ENCODE measurements at regions not wholly inside any gene's neighbourhood (a gene's known extent, or its start where the extent isn't known, plus 50 kb on each side); places are given as distances from the start of the nearest gene placed in this dataset.

- TF ChIP-seq STAT6 (CRISPR knock-in tag; IDR thresholded peaks at IDR 0.05; ENCODE audit: borderline replicate concordance) (no peak), ZNF253 (CRISPR knock-in tag; IDR thresholded peaks at IDR 0.05; ENCODE audit: borderline replicate concordance) (no peak), MLXIP (CRISPR knock-in tag; IDR thresholded peaks at IDR 0.05; ENCODE audit: borderline replicate concordance) (no peak)
Measured at GRCh38 chr10:123327896-123328295, 173.7 kb downstream of the BUB3 start (continued).

GRCh38 chr10:123331438-123331837 is 177.2 kb downstream of the BUB3 start:
- POLR2A ChIA-PET: no interaction called here
- peaks cover 0 to 1% of the 10 kb centered on the region in 2 experiments; a peak in 1 of 5 replicates for H3K27me3 ChIP-seq (ENCODE audit: control insufficient read depth in 1 of 2, insufficient read depth in 2 of 2, low read length in 2 of 2)
- no peaks in the 10 kb centered on the region for H3K4me1 ChIP-seq (ENCODE audit: insufficient read depth, low read length)
- no TSS peak for BruUV-seq (replicated peaks)
- CTCF ChIA-PET (ENCODE audit: low intra/inter-chr PET ratio, low total read pairs): no interaction called here
- in situ Hi-C loops (cut with HindIII; ENCODE audit: extremely low pct_ligation_motif_present, low pct_unique_long_range_greater_than_20kb): no loop called here
- peak; percentile 23 for DNase-seq (ENCODE audit: low spot score)
- H3K4me3 ChIP-seq (replicated peaks in 1 of 3; ENCODE audit: insufficient read depth in 1 of 3, low read depth in 2 of 3, low read length in 3 of 3): no peak overlapping the region
- H3K9me3 ChIP-seq (ENCODE audit: low read length): no peaks in the 10 kb centered on the region
- no peaks in the 10 kb centered on the region for H3K79me2 ChIP-seq (ENCODE audit: insufficient read depth, low read length)
- H4K20me1 ChIP-seq (ENCODE audit: insufficient read depth, low read length): no peaks in the 10 kb centered on the region
- 3% methylated on average over 4 of the region's 4 CpGs for WGBS (ENCODE audit: low lambda C conversion rate)
- no peaks in the 10 kb centered on the region for H3K36me3 ChIP-seq (replicated peaks in 1 of 2; ENCODE audit: control insufficient read depth in 1 of 2, insufficient read depth in 2 of 2, low read length in 2 of 2)
- intact Hi-C loops (cut with micrococcal nuclease; ENCODE audit: unreplicated experiment): no loop called here
- H2AFZ ChIP-seq (ENCODE audit: low read length): no peak overlapping the region
- H3K9ac ChIP-seq (ENCODE audit: insufficient read depth, low read depth, low read length): no peak overlapping the region
- no peak overlapping the region for H3K4me2 ChIP-seq (ENCODE audit: low read depth, low read length)
- no peak overlapping the region for H3K27ac ChIP-seq (ENCODE audit: extremely low read length, insufficient read depth, low read length)
- no peak for FAIRE-seq
- ATAC-seq: no peak
- TF ChIP-seq RCOR2 (CRISPR knock-in tag; IDR thresholded peaks at IDR 0.05) (no peak), MAFK (conservative IDR thresholded peaks at IDR 0.05 in 1 of 2, IDR thresholded peaks at IDR 0.05 in 1 of 2; ENCODE audit: low read length in 2 of 2) (peak; percentile 45 to 72; a peak in 3 of 4 replicates), SKI (IDR thresholded peaks at IDR 0.05; ENCODE audit: partially characterized antibody) (no peak), RBFOX2 (IDR thresholded peaks at IDR 0.05; ENCODE audit: low read depth, low read length) (no peak), MTF1 (CRISPR knock-in tag; IDR thresholded peaks at IDR 0.05) (no peak), ATF4 (CRISPR knock-in tag; IDR thresholded peaks at IDR 0.05) (no peak), POGK (CRISPR knock-in tag; conservative IDR thresholded peaks at IDR 0.05) (no peak), FOSL2 (CRISPR knock-in tag; IDR thresholded peaks at IDR 0.05) (0 out of 2 replicates have a peak, but pooled peaks have one; percentile 9), NBN (conservative IDR thresholded peaks at IDR 0.05) (no peak), MAFF (IDR thresholded peaks at IDR 0.05; ENCODE audit: low read depth, low read length) (peak; percentile 73), IRF1 (CRISPR knock-in tag; IDR thresholded peaks at IDR 0.05; ENCODE audit: low read depth) (no peak), ZIK1 (CRISPR knock-in tag; IDR thresholded peaks at IDR 0.05; ENCODE audit: borderline replicate concordance, low read depth) (no peak)

All from HepG2 (cell line).